Glutamatergic neuron (in vitro differentiated cells): ENCODE measurements at regions not wholly inside any gene's neighbourhood (a gene's known extent, or its start where the extent isn't known, plus 50 kb on each side); places are given as distances from the start of the nearest gene placed in this dataset.
A peak's percentile ranks its signal among the peaks of the same experiment; 100 is the strongest.

Experiments
- DNase-seq: peaks from one replicate; pipeline ENCODE4 v3.0.0; 2022
- H3K27ac Mint-ChIP-seq: one replicate; pipeline ENCODE4 v1.8.0; 2020; ENCODE audit warnings: mild to moderate bottlenecking, mixed read lengths, inconsistent platforms; ENCODE audit not compliant: unreplicated experiment
- H3K27me3 Mint-ChIP-seq: one replicate; pipeline ENCODE4 v1.8.0; 2020; ENCODE audit warnings: mild to moderate bottlenecking, moderate library complexity, mixed read lengths, inconsistent platforms; ENCODE audit not compliant: unreplicated experiment
- H3K36me3 Mint-ChIP-seq: one replicate; pipeline ENCODE4 v1.8.0; 2020; ENCODE audit warnings: mild to moderate bottlenecking, mixed read lengths, inconsistent platforms; ENCODE audit not compliant: unreplicated experiment
- H3K4me1 Mint-ChIP-seq: one replicate; pipeline ENCODE4 v1.8.0; 2020; ENCODE audit warnings: mild to moderate bottlenecking, low read depth, mixed read lengths, inconsistent platforms; ENCODE audit not compliant: unreplicated experiment
- H3K4me3 Mint-ChIP-seq: one replicate; pipeline ENCODE4 v1.8.0; 2020; ENCODE audit warnings: mild to moderate bottlenecking, mixed read lengths, inconsistent platforms; ENCODE audit not compliant: unreplicated experiment
- H3K9me3 Mint-ChIP-seq: one replicate; pipeline ENCODE4 v1.8.0; 2020; ENCODE audit warnings: mild to moderate bottlenecking, moderate library complexity, mixed read lengths, inconsistent platforms; ENCODE audit not compliant: unreplicated experiment
- CTCF ChIP-seq: fragments of 200-600 bp; sonication (generic); IDR thresholded peaks from one replicate; pipeline ENCODE4 v1.5.0; 2021; ENCODE audit not compliant: partially characterized antibody, unreplicated experiment

- H3K27me3 Mint-ChIP-seq: no peaks in the 10 kb centered on the region
- no peaks in the 10 kb centered on the region for H3K36me3 Mint-ChIP-seq
- H3K27ac Mint-ChIP-seq: no peak overlapping the region
- TF ChIP-seq CTCF: no peak
- H3K9me3 Mint-ChIP-seq: peaks cover 1% of the 10 kb centered on the region
- H3K4me1 Mint-ChIP-seq: peaks cover 9% of the 10 kb centered on the region
- no peak overlapping the region for H3K4me3 Mint-ChIP-seq
- peak; percentile 32 for DNase-seq
These were observed 276.9 kb upstream of the WWC1 start for GRCh38 chr5:168014433-168015123.

GRCh38 chr5:168015506-168015905, 275.9 kb upstream of the WWC1 start:
- Mint-ChIP-seq H3K27ac (no peak overlapping the region), H3K36me3 (no peaks in the 10 kb centered on the region), H3K4me3 (no peak overlapping the region), H3K4me1 (peaks cover 9% of the 10 kb centered on the region), H3K9me3 (peaks cover 1% of the 10 kb centered on the region), H3K27me3 (no peaks in the 10 kb centered on the region)
- DNase-seq: no peak
- TF ChIP-seq CTCF: no peak

- Mint-ChIP-seq H3K9me3 (peaks cover 1% of the 10 kb centered on the region), H3K4me3 (no peak overlapping the region), H3K27me3 (no peaks in the 10 kb centered on the region), H3K27ac (no peak overlapping the region), H3K4me1 (peaks cover 15% of the 10 kb centered on the region), H3K36me3 (no peaks in the 10 kb centered on the region)
- TF ChIP-seq CTCF: no peak
- no peak for DNase-seq
These were observed 274.1 kb upstream of the WWC1 start for GRCh38 chr5:168017313-168017712.

GRCh38 chr5:168019143-168019542, 272.3 kb upstream of the WWC1 start:
- Mint-ChIP-seq H3K27ac (no peak overlapping the region), H3K9me3 (peaks cover 1% of the 10 kb centered on the region), H3K27me3 (no peaks in the 10 kb centered on the region), H3K4me1 (peaks cover 26% of the 10 kb centered on the region), H3K36me3 (no peaks in the 10 kb centered on the region), H3K4me3 (no peak overlapping the region)
- no peak for DNase-seq
- no peak for TF ChIP-seq CTCF

GRCh38 chr5:168020542-168021294, 270.7 kb upstream of the WWC1 start:
- no peak overlapping the region for H3K27ac Mint-ChIP-seq
- no peak overlapping the region for H3K4me3 Mint-ChIP-seq
- DNase-seq: no peak
- no peak for TF ChIP-seq CTCF
- peaks cover 29% of the 10 kb centered on the region for H3K4me1 Mint-ChIP-seq
- no peaks in the 10 kb centered on the region for H3K36me3 Mint-ChIP-seq
- H3K27me3 Mint-ChIP-seq: no peaks in the 10 kb centered on the region
- peaks cover 1% of the 10 kb centered on the region for H3K9me3 Mint-ChIP-seq
